ENCODE measurements at regions not wholly inside any gene's neighbourhood (a gene's known extent, or its start where the extent isn't known, plus 50 kb on each side); places are given as distances from the start of the nearest gene placed in this dataset.

DNA sequence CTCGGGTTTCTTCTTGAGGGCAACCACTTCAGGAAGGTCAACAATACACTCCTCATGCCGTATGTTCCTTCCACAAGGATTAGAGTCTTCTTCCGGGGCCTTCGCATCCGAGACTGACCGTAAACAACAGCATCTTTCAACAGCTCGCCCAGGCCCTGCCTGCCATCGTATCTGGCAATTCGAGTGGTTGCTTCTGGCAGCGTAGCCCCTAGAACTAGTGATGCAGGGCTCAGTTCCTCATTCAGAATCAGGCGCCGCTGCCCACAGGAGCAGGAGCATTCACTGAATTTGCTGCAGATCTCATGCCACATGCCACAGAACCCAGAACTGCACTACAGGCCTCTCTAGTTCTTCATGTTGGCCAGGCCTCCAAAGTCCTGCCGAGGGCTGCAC lies 59.0 kb upstream of the AFDN start:
- DNase-seq (no peak), ATAC-seq (no peak)
- Histone ChIP-seq H3K4me1 (no peaks in the 10 kb centered on the region), H3K9me3 (no peaks in the 10 kb centered on the region), H3K27ac (no peak overlapping the region), H3K36me3 (no peaks in the 10 kb centered on the region), H3K4me3 (no peak overlapping the region), H3K27me3 (no peaks in the 10 kb centered on the region)
- TF ChIP-seq, protein P1, sequence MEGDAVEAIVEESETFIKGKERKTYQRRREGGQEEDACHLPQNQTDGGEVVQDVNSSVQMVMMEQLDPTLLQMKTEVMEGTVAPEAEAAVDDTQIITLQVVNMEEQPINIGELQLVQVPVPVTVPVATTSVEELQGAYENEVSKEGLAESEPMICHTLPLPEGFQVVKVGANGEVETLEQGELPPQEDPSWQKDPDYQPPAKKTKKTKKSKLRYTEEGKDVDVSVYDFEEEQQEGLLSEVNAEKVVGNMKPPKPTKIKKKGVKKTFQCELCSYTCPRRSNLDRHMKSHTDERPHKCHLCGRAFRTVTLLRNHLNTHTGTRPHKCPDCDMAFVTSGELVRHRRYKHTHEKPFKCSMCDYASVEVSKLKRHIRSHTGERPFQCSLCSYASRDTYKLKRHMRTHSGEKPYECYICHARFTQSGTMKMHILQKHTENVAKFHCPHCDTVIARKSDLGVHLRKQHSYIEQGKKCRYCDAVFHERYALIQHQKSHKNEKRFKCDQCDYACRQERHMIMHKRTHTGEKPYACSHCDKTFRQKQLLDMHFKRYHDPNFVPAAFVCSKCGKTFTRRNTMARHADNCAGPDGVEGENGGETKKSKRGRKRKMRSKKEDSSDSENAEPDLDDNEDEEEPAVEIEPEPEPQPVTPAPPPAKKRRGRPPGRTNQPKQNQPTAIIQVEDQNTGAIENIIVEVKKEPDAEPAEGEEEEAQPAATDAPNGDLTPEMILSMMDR (IDR thresholded peaks at IDR 0.05) = no peak
- intact Hi-C loops (cut with DNase I) = no loop called here

DNA sequence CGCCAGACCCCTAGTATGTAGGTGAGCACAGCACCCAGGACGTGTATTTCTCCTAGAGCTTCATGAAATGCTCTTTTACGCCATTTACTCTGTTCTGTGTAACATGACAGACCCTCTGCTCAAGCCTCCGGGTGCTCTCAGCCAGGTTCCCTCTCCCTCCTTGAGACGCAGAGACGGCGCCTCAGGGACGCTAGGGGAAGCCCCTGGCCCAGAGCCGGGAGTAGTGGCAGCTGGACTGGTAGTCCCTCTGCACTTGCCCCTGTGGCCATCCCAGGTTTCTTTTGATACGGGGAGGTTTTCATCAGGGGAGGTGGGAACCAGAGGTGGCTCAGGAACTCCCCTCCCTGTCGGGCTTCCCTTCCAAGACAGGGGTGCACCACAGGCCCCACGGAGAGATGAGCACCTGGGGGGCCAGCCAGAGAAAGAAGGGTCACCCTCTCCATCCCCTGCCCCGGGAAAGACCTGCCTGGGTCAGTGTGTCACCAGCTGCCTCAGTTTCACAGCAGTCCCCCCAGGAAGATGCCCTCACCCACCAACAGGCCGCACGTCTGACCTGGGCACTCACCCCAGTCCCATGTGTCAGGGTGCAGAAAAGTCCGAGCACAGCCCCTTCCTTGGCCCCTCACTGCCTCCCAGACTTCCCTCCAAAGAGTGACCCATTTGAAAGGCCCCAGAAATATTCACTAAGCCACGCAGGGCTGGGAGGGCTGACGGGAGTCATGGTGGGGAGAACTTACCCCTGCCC lies 58.1 kb upstream of the AFDN start:
- TF ChIP-seq, protein P1 (IDR thresholded peaks at IDR 0.05) = no peak
- intact Hi-C loops (cut with DNase I) = no loop called here
- Histone ChIP-seq H3K9me3 (no peaks in the 10 kb centered on the region), H3K27me3 (no peaks in the 10 kb centered on the region), H3K27ac (no peak overlapping the region), H3K4me1 (no peaks in the 10 kb centered on the region), H3K4me3 (no peak overlapping the region), H3K36me3 (no peaks in the 10 kb centered on the region)
- DNase-seq (no peak), ATAC-seq (no peak)

DNA sequence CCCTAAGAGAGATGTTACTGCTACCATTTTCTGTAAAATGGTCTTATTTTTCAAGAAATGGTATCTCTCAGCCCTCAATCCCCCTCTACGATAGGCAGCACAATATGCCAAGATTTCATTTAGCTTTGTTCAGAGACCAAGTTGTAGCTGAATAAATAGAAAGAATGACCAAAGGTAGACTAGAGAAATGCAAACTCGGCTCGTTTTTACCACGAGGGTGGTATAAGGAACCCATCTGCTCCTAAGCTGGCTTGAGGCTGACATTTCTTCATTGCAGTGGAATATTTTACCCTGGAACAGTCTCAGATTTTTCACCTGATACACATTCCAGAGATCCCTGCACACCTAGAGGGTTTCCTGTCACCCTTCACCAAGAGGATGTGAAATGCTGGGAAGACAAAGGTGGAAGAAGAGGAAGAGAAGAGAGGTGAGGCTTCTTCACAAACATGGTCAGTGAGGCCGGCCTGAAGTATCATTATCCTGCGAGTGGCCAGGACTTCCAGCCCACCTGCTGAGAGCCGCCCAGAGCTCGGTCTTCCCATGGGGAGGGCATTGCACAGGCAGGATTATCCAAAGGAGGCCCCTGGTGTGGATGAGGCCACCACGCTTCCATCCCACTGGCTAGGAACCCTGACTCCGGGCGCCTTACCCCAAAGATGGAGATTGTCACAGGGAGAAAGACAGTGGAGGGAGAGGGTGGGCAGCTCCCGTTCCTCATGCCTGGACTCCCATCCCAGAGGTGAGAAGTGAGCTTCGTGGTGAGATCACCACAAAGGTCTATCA lies 57.1 kb upstream of the AFDN start:
- no peaks in the 10 kb centered on the region for H3K4me1 ChIP-seq
- ATAC-seq (no peak), DNase-seq (no peak)
- H3K27ac ChIP-seq = no peak overlapping the region
- intact Hi-C loops (cut with DNase I) = no loop called here
- H3K27me3 ChIP-seq = no peaks in the 10 kb centered on the region
- no peak overlapping the region for H3K4me3 ChIP-seq
- no peaks in the 10 kb centered on the region for H3K36me3 ChIP-seq
- TF ChIP-seq, protein P1 (IDR thresholded peaks at IDR 0.05) = no peak
- H3K9me3 ChIP-seq = no peaks in the 10 kb centered on the region

DNA sequence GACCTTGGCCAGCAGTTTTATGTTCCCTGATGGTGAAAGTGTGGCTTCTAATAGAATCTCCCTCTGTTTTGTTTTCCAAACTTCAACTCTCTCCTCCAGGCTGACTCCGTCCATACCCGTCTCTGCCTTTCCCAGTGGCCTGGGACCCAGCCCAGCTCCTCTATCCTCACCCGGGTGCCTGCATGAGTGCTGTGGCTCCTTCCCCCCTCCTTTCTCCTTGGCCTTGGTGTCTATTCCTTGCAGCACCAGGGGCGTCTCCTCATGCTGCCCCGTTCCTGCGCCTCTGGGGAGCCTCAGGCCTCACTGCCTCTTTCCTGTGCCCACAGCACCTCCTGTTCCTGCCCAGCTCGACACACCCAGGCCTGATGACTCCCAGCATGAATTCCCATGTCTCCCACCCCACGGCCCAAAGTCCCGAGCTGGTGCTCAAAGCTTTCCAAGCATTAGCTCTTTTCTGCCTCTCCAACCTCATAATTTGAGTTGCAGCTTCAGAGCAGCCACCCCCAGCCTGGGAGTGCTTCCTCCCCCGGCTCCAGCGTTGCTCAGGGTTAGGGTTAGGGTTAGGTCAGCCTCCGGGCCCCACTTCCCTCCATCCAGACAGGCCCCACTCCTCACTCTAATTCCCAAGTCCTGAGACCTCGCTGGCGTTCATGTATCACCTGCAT lies 56.3 kb upstream of the AFDN start:
- TF ChIP-seq, protein P1 (IDR thresholded peaks at IDR 0.05) = no peak
- Histone ChIP-seq H3K4me3 (no peak overlapping the region), H3K36me3 (no peaks in the 10 kb centered on the region), H3K27ac (no peak overlapping the region), H3K4me1 (no peaks in the 10 kb centered on the region), H3K9me3 (no peaks in the 10 kb centered on the region), H3K27me3 (no peaks in the 10 kb centered on the region)
- intact Hi-C loops (cut with DNase I) = no loop called here
- DNase-seq (no peak), ATAC-seq (no peak)

DNA sequence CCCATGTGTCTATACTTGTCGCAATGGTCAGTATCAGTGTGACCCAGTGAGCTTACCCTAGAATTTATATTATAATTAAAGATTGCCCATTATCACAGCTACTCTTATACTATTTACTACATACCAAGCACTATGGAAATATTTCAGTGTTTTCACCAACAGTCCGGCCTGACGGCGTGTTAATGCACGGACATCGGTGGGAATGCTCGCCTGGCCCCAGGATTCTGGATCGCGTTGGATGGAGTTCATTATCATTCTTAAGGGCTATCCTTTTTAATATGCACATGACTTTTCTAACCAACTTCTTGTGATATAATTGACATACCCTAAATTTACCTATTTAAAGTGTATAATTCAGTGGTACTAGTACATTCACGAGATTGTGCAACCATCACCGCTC lies 51.8 kb upstream of the AFDN start:
- no peaks in the 10 kb centered on the region for H3K27me3 ChIP-seq
- TF ChIP-seq, protein P1 (IDR thresholded peaks at IDR 0.05) = no peak
- no peaks in the 10 kb centered on the region for H3K9me3 ChIP-seq
- H3K4me3 ChIP-seq = no peak overlapping the region
- H3K27ac ChIP-seq = no peak overlapping the region
- H3K4me1 ChIP-seq = no peaks in the 10 kb centered on the region
- H3K36me3 ChIP-seq = no peaks in the 10 kb centered on the region
- intact Hi-C loops (cut with DNase I) = no loop called here
- ATAC-seq (no peak), DNase-seq (no peak)

Measured in left lung (tissue), 4 donors.